Keratinocyte (primary cell): ENCODE measurements at regions not wholly inside any gene's neighbourhood (a gene's known extent, or its start where the extent isn't known, plus 50 kb on each side); places are given as distances from the start of the nearest gene placed in this dataset.

Source experiments
- DNase-seq: peaks from one replicate; pipeline ENCODE4 v3.0.0-alpha.2; 2011; ENCODE audit warnings: low read depth, missing footprints, low spot score
- FAIRE-seq: peaks from 2 replicates; lab custom pipeline; 2011; peaks lifted over from hg19 to GRCh38; lab: Jason Lieb, UNC
- H2AFZ ChIP-seq: 2 replicates; pipeline ENCODE4 v1.6.0; 2012; ENCODE audit warnings: low read length, control low read depth, inconsistent platforms; ENCODE audit not compliant: control insufficient read depth
- H3K27ac ChIP-seq: 2 replicates; pipeline ENCODE4 v1.5.1; 2011; ENCODE audit warnings: low read length; ENCODE audit not compliant: control insufficient read depth, insufficient read depth
- H3K27me3 ChIP-seq: 3 replicates; pipeline ENCODE4 v1.6.0; 2011; ENCODE audit warnings: low read length; ENCODE audit not compliant: control insufficient read depth, insufficient read depth; ENCODE audit errors: extremely low read depth
- H3K36me3 ChIP-seq, 2 experiments: 2 replicates in 1 of 2; 3 replicates in 1 of 2; pipeline ENCODE4 v1.5.1; 2011; ENCODE audit warnings: low read length in 2 of 2, mild to moderate bottlenecking in 1 of 2; ENCODE audit not compliant: control insufficient read depth in 2 of 2, insufficient read depth in 2 of 2; ENCODE audit errors: extremely low read depth in 1 of 2
- H3K4me1 ChIP-seq: 3 replicates; pipeline ENCODE4 v1.5.1; 2011; ENCODE audit warnings: low read length; ENCODE audit not compliant: control insufficient read depth, insufficient read depth; ENCODE audit errors: extremely low read depth
- H3K4me2 ChIP-seq: 3 replicates; pipeline ENCODE4 v1.6.0; 2011; ENCODE audit warnings: low read depth, low read length; ENCODE audit not compliant: control insufficient read depth, insufficient read depth; ENCODE audit errors: extremely low read depth
- H3K4me3 ChIP-seq, 3 experiments: fragments of 200-600 bp in 1 of 3; sonication (generic) in 1 of 3; 2 replicates in 2 of 3; 3 replicates in 1 of 3; pipeline ENCODE4 v1.5.1; 2011 to 2016; ENCODE audit warnings: low read length in 3 of 3, mild to moderate bottlenecking in 3 of 3, control low read depth in 2 of 3, inconsistent platforms in 1 of 3, low read depth in 1 of 3, mixed read lengths in 1 of 3, mixed run types in 1 of 3, moderate library complexity in 1 of 3; ENCODE audit not compliant: control insufficient read depth in 2 of 3, insufficient read depth in 2 of 3; ENCODE audit errors: extremely low read depth in 1 of 3
- H3K79me2 ChIP-seq: 2 replicates; pipeline ENCODE4 v1.6.0; 2012; ENCODE audit warnings: low read length; ENCODE audit not compliant: control insufficient read depth, insufficient read depth
- H3K9ac ChIP-seq: 3 replicates; pipeline ENCODE4 v1.6.0; 2011; ENCODE audit warnings: low read length; ENCODE audit not compliant: control insufficient read depth, insufficient read depth; ENCODE audit errors: extremely low read depth
- H3K9me1 ChIP-seq: 3 replicates; pipeline ENCODE4 v1.6.0; 2011; ENCODE audit warnings: low read length; ENCODE audit not compliant: control insufficient read depth, insufficient read depth; ENCODE audit errors: extremely low read depth
- H3K9me3 ChIP-seq: 2 replicates; pipeline ENCODE4 v1.5.1; 2012; ENCODE audit warnings: low read depth, low read length; ENCODE audit not compliant: control insufficient read depth
- H4K20me1 ChIP-seq: 3 replicates; pipeline ENCODE4 v1.6.0; 2011; ENCODE audit warnings: low read length; ENCODE audit not compliant: control insufficient read depth, insufficient read depth; ENCODE audit errors: extremely low read depth
- EZH2 ChIP-seq: IDR thresholded peaks from one replicate; pipeline ENCODE4 v1.6.1; 2012; ENCODE audit warnings: inconsistent platforms, mild to moderate bottlenecking, low read length, moderate library complexity
- dilution Hi-C: fragments of 300-500 bp; cut with MboI; formaldehyde crosslinking; loops from one replicate; pipeline ENCODE4 v1.7.0; 2020; ENCODE audit warnings: low sequenced_read_pairs; ENCODE audit not compliant: extremely low pct_ligation_motif_present
- TF ChIP-seq, protein P1 (sequence below), 3 experiments: IDR thresholded peaks in 1 of 3; conservative IDR thresholded peaks in 1 of 3; optimal IDR thresholded peaks in 1 of 3; 2 replicates in 2 of 3; 3 replicates in 1 of 3; pipeline versions ENCODE3 to v1.5.1; 2011; ENCODE audit warnings: low read length in 3 of 3, mild to moderate bottlenecking in 3 of 3, moderate library complexity in 2 of 3, control low read depth in 1 of 3, inconsistent platforms in 1 of 3; ENCODE audit not compliant: insufficient read depth in 2 of 3; ENCODE audit errors: extremely low read depth in 1 of 3

DNA sequence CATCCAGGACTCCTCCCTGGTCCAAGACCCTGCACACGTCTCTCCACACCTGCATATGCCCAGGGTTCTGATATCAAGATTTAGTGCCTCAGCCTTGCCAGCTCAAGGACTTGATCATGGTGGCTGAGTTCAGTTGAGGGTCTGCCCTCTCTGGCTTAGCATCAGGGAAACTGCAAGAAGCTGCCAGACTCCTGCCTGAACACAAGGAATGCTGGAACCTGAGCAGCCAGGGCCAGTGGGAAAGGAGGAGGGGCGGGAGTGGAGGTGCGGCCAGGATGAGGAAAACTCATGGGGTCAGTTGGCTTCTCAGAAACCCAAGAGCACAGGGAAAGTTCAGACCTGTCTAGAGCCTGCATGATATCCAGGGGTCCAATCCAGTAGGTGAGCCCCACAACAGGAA is 546.1 kb downstream of the BUD13 start:
- no peak overlapping the region for H3K4me2 ChIP-seq
- no peaks in the 10 kb centered on the region for H4K20me1 ChIP-seq
- no peaks in the 10 kb centered on the region for H3K9me1 ChIP-seq
- no peaks in the 10 kb centered on the region for H3K36me3 ChIP-seq
- TF ChIP-seq, protein P1, sequence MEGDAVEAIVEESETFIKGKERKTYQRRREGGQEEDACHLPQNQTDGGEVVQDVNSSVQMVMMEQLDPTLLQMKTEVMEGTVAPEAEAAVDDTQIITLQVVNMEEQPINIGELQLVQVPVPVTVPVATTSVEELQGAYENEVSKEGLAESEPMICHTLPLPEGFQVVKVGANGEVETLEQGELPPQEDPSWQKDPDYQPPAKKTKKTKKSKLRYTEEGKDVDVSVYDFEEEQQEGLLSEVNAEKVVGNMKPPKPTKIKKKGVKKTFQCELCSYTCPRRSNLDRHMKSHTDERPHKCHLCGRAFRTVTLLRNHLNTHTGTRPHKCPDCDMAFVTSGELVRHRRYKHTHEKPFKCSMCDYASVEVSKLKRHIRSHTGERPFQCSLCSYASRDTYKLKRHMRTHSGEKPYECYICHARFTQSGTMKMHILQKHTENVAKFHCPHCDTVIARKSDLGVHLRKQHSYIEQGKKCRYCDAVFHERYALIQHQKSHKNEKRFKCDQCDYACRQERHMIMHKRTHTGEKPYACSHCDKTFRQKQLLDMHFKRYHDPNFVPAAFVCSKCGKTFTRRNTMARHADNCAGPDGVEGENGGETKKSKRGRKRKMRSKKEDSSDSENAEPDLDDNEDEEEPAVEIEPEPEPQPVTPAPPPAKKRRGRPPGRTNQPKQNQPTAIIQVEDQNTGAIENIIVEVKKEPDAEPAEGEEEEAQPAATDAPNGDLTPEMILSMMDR (optimal IDR thresholded peaks at IDR 0.05 in 1 of 3, IDR thresholded peaks at IDR 0.05 in 1 of 3, conservative IDR thresholded peaks at IDR 0.05 in 1 of 3; ENCODE audit: extremely low read depth in 1 of 3, insufficient read depth in 2 of 3, low read length in 3 of 3): no peak
- TF ChIP-seq EZH2: no peak
- FAIRE-seq (no peak), DNase-seq (no peak)
- dilution Hi-C loops: no loop called here
- no peak overlapping the region for H2AFZ ChIP-seq
- H3K9ac ChIP-seq: no peak overlapping the region
- no peaks in the 10 kb centered on the region for H3K79me2 ChIP-seq
- H3K27ac ChIP-seq: no peak overlapping the region
- no peaks in the 10 kb centered on the region for H3K27me3 ChIP-seq
- no peak overlapping the region for H3K4me3 ChIP-seq
- no peaks in the 10 kb centered on the region for H3K9me3 ChIP-seq
- no peaks in the 10 kb centered on the region for H3K4me1 ChIP-seq

DNA sequence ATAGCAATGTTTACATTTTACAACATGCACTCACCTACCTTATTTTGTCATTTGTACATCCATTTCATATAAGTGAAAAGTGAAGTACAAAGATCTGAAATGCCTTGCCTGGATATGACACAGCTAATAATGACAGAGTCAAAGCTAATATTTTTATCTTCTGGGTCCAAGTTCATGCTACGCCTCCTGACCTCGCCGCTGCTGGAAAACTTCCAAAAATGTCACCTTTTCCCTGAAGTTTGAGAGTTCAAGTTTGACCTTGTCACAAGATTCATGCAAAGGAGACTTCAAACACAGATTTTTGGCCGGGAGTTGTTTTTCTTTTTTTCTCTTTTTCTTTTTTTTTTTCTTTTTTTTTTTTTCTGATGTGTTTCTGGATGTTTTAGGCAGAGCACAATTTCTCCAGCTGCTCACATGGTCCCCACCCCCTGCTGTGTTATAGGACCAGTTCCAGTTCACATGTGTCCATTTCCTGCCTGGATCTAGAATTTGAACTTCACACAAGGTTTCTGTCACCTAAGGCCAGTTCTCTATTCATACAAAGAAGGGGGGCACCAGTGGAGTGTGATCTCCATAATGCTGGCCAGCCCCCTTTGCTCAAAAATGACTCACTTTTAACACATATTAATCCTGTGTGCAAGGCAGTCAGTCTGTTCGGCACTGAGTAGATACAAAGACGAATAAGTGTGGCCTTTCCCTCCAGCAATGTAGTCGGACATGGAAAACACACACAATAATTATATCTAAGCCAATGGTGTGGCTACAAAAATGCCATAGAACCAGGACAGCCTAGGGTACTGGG is 546.8 kb downstream of the BUD13 start:
- H3K4me2 ChIP-seq: no peak overlapping the region
- H2AFZ ChIP-seq: no peak overlapping the region
- dilution Hi-C loops: no loop called here
- TF ChIP-seq, protein P1 (optimal IDR thresholded peaks at IDR 0.05 in 1 of 3, IDR thresholded peaks at IDR 0.05 in 1 of 3, conservative IDR thresholded peaks at IDR 0.05 in 1 of 3; ENCODE audit: extremely low read depth in 1 of 3, insufficient read depth in 2 of 3, low read length in 3 of 3): no peak
- no peak for TF ChIP-seq EZH2
- H3K27ac ChIP-seq: no peak overlapping the region
- DNase-seq (no peak), FAIRE-seq (no peak)
- H3K9ac ChIP-seq: no peak overlapping the region
- H3K36me3 ChIP-seq: no peaks in the 10 kb centered on the region
- no peaks in the 10 kb centered on the region for H3K9me1 ChIP-seq
- H3K9me3 ChIP-seq: no peaks in the 10 kb centered on the region
- no peaks in the 10 kb centered on the region for H3K27me3 ChIP-seq
- H3K79me2 ChIP-seq: no peaks in the 10 kb centered on the region
- H3K4me1 ChIP-seq: no peaks in the 10 kb centered on the region
- no peak overlapping the region for H3K4me3 ChIP-seq
- no peaks in the 10 kb centered on the region for H4K20me1 ChIP-seq
